Tibial nerve (tissue), 4 donors: ENCODE measurements at regions not wholly inside any gene's neighbourhood (a gene's known extent, or its start where the extent isn't known, plus 50 kb on each side); places are given as distances from the start of the nearest gene placed in this dataset.

ENCODE experiments used
- DNase-seq, 2 donors: peaks; one replicate each; pipeline ENCODE4 v3.0.0-alpha.2; 2019; ENCODE audit warnings: low spot score in 2 of 2
- H3K27ac ChIP-seq, 4 donors: fragments of 200-600 bp; sonication (generic) in 3 of 4; one replicate each; pipeline ENCODE4 v1.5.1; 2017 to 2019; ENCODE audit warnings: mild to moderate bottlenecking in 1 of 4
- H3K27me3 ChIP-seq, 2 donors: fragments of 200-600 bp; sonication (generic) in 1 of 2; one replicate each; pipeline versions ENCODE4 v1.5.1 to v1.6.0; 2017 to 2019
- H3K36me3 ChIP-seq, 3 donors: fragments of 200-600 bp; sonication (generic); one replicate each; pipeline ENCODE4 v1.5.1; 2018 to 2019
- H3K4me1 ChIP-seq, 4 donors: fragments of 200-600 bp; sonication (generic) in 3 of 4; one replicate each; pipeline ENCODE4 v1.5.1; 2017 to 2019
- H3K4me3 ChIP-seq, 4 donors: fragments of 200-600 bp; sonication (generic) in 3 of 4; one replicate each; pipeline ENCODE4 v1.5.1; 2017 to 2019; ENCODE audit warnings: mild to moderate bottlenecking in 1 of 4, moderate library complexity in 1 of 4
- H3K9me3 ChIP-seq, 4 donors: fragments of 200-600 bp; sonication (generic) in 3 of 4; one replicate each; pipeline ENCODE4 v1.5.1; 2017 to 2019
- CTCF ChIP-seq, 5 experiments: fragments of 200-600 bp in 3 of 5; fragments of 450-650 bp in 2 of 5; sonication (generic) in 3 of 5; IDR thresholded peaks; one replicate each; pipeline ENCODE4 v1.5.1; 2016 to 2019; ENCODE audit warnings: antibody characterized with exemption in 5 of 5, mild to moderate bottlenecking in 3 of 5, moderate library complexity in 2 of 5
- EP300 ChIP-seq, 2 donors: sonication (generic); formaldehyde crosslinking; IDR thresholded peaks; one replicate each; pipeline ENCODE4 v1.6.1; 2017; ENCODE audit warnings: antibody characterized with exemption in 2 of 2, mild to moderate bottlenecking in 1 of 2
- POLR2A ChIP-seq, 2 donors: fragments of 450-650 bp; IDR thresholded peaks; one replicate each; pipeline ENCODE4 v1.6.1; 2017; ENCODE audit warnings: antibody characterized with exemption in 2 of 2, mild to moderate bottlenecking in 2 of 2, moderate library complexity in 2 of 2
- WGBS, 2 donors: methylation state at CpG; one replicate each; pipeline ENCODE4 v1.1.5; 2018; 5-methylcytosine and 5-hydroxymethylcytosine counted together

GRCh38 chr11:112381578-112381977, 120.9 kb upstream of the PLET1 start:
- Histone ChIP-seq H3K27ac (no peak overlapping the region), H3K4me1 (no peaks in the 10 kb centered on the region), H3K9me3 (peaks cover 0 to 17% (median 0%) of the 10 kb centered on the region in 4 donors), H3K4me3 (no peak overlapping the region), H3K27me3 (no peaks in the 10 kb centered on the region), H3K36me3 (no peaks in the 10 kb centered on the region)
- DNase-seq: no peak
- TF ChIP-seq POLR2A (IDR thresholded peaks at IDR 0.05) (no peak), CTCF (IDR thresholded peaks at IDR 0.05) (no peak), EP300 (IDR thresholded peaks at IDR 0.05) (no peak)
- WGBS, 2 donors: 70 to 72% methylated on average over 5 of the region's 5 CpGs

DNA sequence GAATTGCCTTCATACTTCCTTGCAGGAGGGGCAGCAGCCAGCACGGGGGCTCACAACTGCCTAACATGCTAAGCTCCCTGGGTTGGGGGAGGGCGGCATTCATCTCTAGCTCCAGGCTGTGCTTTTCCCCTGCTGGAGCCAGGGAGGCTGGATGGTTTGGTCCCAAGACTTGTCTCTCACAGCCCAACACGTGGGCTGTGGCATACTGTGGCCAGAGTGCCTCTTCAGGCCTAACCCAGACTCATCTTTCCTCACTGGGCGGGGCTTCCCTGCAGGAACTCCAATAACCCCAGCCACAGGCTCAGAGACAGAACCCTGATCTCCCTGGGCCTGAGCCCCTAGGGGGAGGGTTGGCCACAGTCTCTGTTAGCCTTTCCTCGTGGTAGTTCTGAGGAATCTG, 121.9 kb upstream of the PLET1 start:
- 59 to 81% methylated on average over 4 to 5 of the region's 5 CpGs for WGBS, 2 donors
- Histone ChIP-seq H3K36me3 (no peaks in the 10 kb centered on the region), H3K27me3 (no peaks in the 10 kb centered on the region), H3K9me3 (peaks cover 0 to 22% (median 0%) of the 10 kb centered on the region in 4 donors), H3K4me1 (no peaks in the 10 kb centered on the region), H3K27ac (no peak overlapping the region), H3K4me3 (no peak overlapping the region)
- DNase-seq: no peak
- TF ChIP-seq CTCF (IDR thresholded peaks at IDR 0.05): no peak
- TF ChIP-seq EP300 (IDR thresholded peaks at IDR 0.05): no peak
- no peak for TF ChIP-seq POLR2A (IDR thresholded peaks at IDR 0.05)

- no peak overlapping the region for H3K27ac ChIP-seq
- no peaks in the 10 kb centered on the region for H3K27me3 ChIP-seq
- no peaks in the 10 kb centered on the region for H3K4me1 ChIP-seq
- no peak overlapping the region for H3K4me3 ChIP-seq
- no peaks in the 10 kb centered on the region for H3K36me3 ChIP-seq
- TF ChIP-seq POLR2A (IDR thresholded peaks at IDR 0.05): no peak
- TF ChIP-seq EP300 (IDR thresholded peaks at IDR 0.05): no peak
- TF ChIP-seq CTCF (IDR thresholded peaks at IDR 0.05): no peak
- no peak for DNase-seq
- H3K9me3 ChIP-seq: peaks cover 0 to 13% (median 0%) of the 10 kb centered on the region in 4 donors
These were observed 127.8 kb upstream of the PLET1 start for GRCh38 chr11:112388496-112388895.

DNA sequence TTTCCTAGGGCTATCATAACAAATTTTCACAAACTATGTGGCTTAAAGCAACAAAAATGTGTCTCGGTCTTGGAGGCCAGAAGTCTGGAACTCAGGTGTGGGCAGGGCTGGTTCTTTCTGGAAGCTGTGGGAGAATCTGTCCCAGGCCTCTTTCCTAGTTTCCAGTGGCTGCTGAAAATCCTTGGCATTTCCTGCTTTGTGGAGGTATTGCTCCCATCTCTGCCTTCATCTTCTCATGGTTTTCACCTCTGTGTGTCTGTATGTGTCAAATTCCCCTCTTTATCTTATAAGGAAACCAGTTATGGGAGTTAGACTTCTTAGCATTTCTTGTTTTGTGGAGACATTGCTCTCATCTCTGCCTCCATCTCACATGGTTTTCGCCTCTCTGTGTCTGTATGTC, 130.4 kb upstream of the PLET1 start:
- no peak for TF ChIP-seq CTCF (IDR thresholded peaks at IDR 0.05)
- no peak for TF ChIP-seq POLR2A (IDR thresholded peaks at IDR 0.05)
- no peak for TF ChIP-seq EP300 (IDR thresholded peaks at IDR 0.05)
- H3K36me3 ChIP-seq: no peaks in the 10 kb centered on the region
- WGBS, 2 donors: 33 to 34% methylated on average over 2 of the region's 2 CpGs

GRCh38 chr11:112392904-112393303, 132.2 kb upstream of the PLET1 start:
- no peaks in the 10 kb centered on the region for H3K9me3 ChIP-seq
- no peak for TF ChIP-seq EP300 (IDR thresholded peaks at IDR 0.05)
- TF ChIP-seq CTCF (IDR thresholded peaks at IDR 0.05): no peak
- TF ChIP-seq POLR2A (IDR thresholded peaks at IDR 0.05): no peak
- H3K36me3 ChIP-seq: no peaks in the 10 kb centered on the region
- 34 to 48% methylated on average over 5 of the region's 5 CpGs for WGBS, 2 donors
- H3K27me3 ChIP-seq: no peaks in the 10 kb centered on the region
- H3K27ac ChIP-seq: no peak overlapping the region
- no peak for DNase-seq
- H3K4me3 ChIP-seq: no peak overlapping the region
- no peaks in the 10 kb centered on the region for H3K4me1 ChIP-seq

More for the DNA sequence above, 130.4 kb upstream of the PLET1 start:
- H3K27me3 ChIP-seq: no peaks in the 10 kb centered on the region
- H3K4me1 ChIP-seq: no peaks in the 10 kb centered on the region
- H3K27ac ChIP-seq: no peak overlapping the region
- H3K9me3 ChIP-seq: peaks cover 0 to 9% (median 0%) of the 10 kb centered on the region in 4 donors
- no peak for DNase-seq
- H3K4me3 ChIP-seq: no peak overlapping the region
